ENCODE measurements at regions not wholly inside any gene's neighbourhood (a gene's known extent, or its start where the extent isn't known, plus 50 kb on each side); places are given as distances from the start of the nearest gene placed in this dataset.

DNA sequence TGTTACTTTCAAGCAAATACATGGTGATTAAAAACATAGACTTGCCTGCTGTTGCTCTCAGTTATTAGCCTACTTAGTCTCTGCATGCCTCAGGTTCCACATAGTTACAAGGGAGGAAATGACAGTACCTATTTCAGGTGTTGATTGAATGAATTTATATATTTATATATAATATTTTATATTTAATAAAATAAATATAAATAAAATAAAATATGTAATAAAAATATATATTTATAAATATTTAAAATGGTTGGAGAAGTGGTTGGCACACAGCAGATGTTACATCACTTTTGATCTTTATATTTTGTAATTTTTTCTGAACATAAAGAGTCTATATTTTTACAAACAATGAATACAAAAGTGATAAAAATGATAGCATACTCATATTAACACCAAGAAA lies 716.0 kb upstream of the EYS start:
- Histone ChIP-seq H3K27ac (no peak overlapping the region), H3K4me3 (no peak overlapping the region), H3K27me3 (no peaks in the 10 kb centered on the region), H3K9me3 (no peaks in the 10 kb centered on the region), H3K4me1 (no peaks in the 10 kb centered on the region), H3K36me3 (no peaks in the 10 kb centered on the region)
- no peak for TF ChIP-seq POLR2AphosphoS5 (IDR thresholded peaks at IDR 0.05; ENCODE audit: insufficient read depth in 1 of 2, low read depth in 1 of 2)
- no peak for TF ChIP-seq POLR2A (IDR thresholded peaks at IDR 0.05)
- TF ChIP-seq, protein P1, sequence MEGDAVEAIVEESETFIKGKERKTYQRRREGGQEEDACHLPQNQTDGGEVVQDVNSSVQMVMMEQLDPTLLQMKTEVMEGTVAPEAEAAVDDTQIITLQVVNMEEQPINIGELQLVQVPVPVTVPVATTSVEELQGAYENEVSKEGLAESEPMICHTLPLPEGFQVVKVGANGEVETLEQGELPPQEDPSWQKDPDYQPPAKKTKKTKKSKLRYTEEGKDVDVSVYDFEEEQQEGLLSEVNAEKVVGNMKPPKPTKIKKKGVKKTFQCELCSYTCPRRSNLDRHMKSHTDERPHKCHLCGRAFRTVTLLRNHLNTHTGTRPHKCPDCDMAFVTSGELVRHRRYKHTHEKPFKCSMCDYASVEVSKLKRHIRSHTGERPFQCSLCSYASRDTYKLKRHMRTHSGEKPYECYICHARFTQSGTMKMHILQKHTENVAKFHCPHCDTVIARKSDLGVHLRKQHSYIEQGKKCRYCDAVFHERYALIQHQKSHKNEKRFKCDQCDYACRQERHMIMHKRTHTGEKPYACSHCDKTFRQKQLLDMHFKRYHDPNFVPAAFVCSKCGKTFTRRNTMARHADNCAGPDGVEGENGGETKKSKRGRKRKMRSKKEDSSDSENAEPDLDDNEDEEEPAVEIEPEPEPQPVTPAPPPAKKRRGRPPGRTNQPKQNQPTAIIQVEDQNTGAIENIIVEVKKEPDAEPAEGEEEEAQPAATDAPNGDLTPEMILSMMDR (IDR thresholded peaks at IDR 0.05): no peak
- intact Hi-C loops (cut with DNase I): no loop called here
- no peak for DNase-seq (ENCODE audit: extremely low spot score in 2 of 2)

DNA sequence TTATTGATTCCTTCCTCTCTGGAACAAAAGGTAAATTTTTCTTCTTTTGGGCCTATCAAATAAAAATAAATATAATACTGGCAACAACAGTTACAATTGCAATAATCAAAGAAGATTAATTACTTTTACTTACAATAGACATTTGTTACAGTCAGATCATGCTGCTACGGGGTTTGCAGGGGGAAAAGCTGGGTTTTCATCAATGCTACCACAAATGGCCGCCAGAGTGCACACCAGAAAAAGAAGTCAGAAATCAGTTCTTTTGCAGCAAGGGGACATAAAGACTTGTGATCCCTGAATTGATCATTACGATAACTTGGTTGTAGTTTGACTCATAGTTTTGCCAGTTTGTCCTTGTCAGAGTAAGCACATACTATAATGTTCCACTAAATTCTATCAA lies 714.5 kb upstream of the EYS start:
- Histone ChIP-seq H3K27me3 (no peaks in the 10 kb centered on the region), H3K27ac (no peak overlapping the region), H3K4me3 (no peak overlapping the region), H3K36me3 (no peaks in the 10 kb centered on the region), H3K4me1 (no peaks in the 10 kb centered on the region), H3K9me3 (no peaks in the 10 kb centered on the region)
- DNase-seq (ENCODE audit: extremely low spot score in 2 of 2): no peak
- intact Hi-C loops (cut with DNase I): no loop called here
- no peak for TF ChIP-seq POLR2AphosphoS5 (IDR thresholded peaks at IDR 0.05; ENCODE audit: insufficient read depth in 1 of 2, low read depth in 1 of 2)
- TF ChIP-seq POLR2A (IDR thresholded peaks at IDR 0.05): no peak
- TF ChIP-seq, protein P1 (IDR thresholded peaks at IDR 0.05): no peak

DNA sequence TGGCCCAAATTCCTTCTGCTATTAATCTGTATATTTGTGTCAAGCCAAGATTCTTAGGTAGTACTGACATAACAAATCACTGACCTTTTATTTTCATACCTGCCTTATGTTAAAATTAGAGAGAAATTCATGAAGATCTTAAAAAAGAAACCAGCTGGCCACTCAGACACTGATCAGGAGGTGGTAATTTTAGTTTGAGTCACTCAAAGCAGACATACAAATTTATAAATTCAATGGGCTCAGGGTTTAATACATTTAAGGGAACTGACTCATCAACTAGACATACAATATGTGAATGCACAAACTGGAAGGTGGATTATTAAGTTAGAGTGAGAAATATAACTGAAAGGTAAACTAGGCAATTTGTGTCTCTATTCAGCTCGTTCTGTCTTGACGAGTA lies 711.9 kb upstream of the EYS start:
- H3K36me3 ChIP-seq: no peaks in the 10 kb centered on the region
- intact Hi-C loops (cut with DNase I): no loop called here
- H3K4me3 ChIP-seq: no peak overlapping the region
- H3K4me1 ChIP-seq: no peaks in the 10 kb centered on the region
- DNase-seq (ENCODE audit: extremely low spot score in 2 of 2): no peak
- TF ChIP-seq POLR2AphosphoS5 (IDR thresholded peaks at IDR 0.05; ENCODE audit: insufficient read depth in 1 of 2, low read depth in 1 of 2): no peak
- TF ChIP-seq, protein P1 (IDR thresholded peaks at IDR 0.05): no peak
- no peak for TF ChIP-seq POLR2A (IDR thresholded peaks at IDR 0.05)
- no peaks in the 10 kb centered on the region for H3K9me3 ChIP-seq
- no peak overlapping the region for H3K27ac ChIP-seq
- H3K27me3 ChIP-seq: no peaks in the 10 kb centered on the region

DNA sequence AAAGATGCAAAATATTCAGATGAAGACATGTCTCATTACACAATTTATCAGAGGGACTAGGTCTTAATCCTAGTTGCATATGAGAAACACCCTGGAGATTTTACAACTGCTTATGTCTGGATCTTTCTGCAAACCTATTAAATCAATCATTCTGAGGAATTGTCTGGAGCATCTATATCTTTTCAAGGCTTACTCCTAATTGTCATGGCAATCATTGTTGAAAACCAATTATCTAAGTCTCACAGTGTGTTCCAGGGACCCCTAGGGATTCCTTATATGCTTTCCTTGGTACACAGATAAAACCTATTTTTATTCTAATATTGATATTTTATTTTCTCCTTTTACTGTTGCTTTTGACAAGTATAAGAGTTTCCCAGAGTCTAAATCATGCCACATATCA lies 696.9 kb upstream of the EYS start:
- TF ChIP-seq, protein P1 (IDR thresholded peaks at IDR 0.05): no peak
- TF ChIP-seq POLR2AphosphoS5 (IDR thresholded peaks at IDR 0.05; ENCODE audit: insufficient read depth in 1 of 2, low read depth in 1 of 2): no peak
- no peak for TF ChIP-seq POLR2A (IDR thresholded peaks at IDR 0.05)
- Histone ChIP-seq H3K4me3 (no peak overlapping the region), H3K27ac (no peak overlapping the region), H3K4me1 (no peaks in the 10 kb centered on the region), H3K27me3 (no peaks in the 10 kb centered on the region), H3K9me3 (no peaks in the 10 kb centered on the region), H3K36me3 (no peaks in the 10 kb centered on the region)
- DNase-seq (ENCODE audit: extremely low spot score in 2 of 2): no peak
- intact Hi-C loops (cut with DNase I): no loop called here

DNA sequence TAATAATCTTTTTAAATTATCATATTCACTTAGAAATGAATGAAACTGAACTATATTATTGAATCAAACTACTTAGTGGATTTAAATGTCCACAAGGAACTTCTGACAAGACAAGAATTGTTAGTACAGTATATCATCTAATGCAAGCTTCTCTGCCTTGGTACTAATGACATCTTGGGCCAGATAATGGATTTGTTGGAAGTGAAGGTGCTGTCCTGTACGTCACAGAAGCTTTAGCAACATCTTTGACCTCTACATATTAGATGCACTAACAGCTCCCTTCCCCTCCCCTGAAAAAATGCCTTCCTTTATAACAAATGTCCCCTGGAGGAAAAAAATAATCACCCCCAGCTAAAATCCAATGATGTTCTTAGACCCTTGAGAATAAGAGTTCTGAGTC lies 695.8 kb upstream of the EYS start:
- no peaks in the 10 kb centered on the region for H3K36me3 ChIP-seq
- no peak overlapping the region for H3K27ac ChIP-seq
- H3K4me3 ChIP-seq: no peak overlapping the region
- no peaks in the 10 kb centered on the region for H3K9me3 ChIP-seq
- TF ChIP-seq POLR2A (IDR thresholded peaks at IDR 0.05): no peak
- TF ChIP-seq, protein P1 (IDR thresholded peaks at IDR 0.05): no peak
- TF ChIP-seq POLR2AphosphoS5 (IDR thresholded peaks at IDR 0.05; ENCODE audit: insufficient read depth in 1 of 2, low read depth in 1 of 2): no peak
- intact Hi-C loops (cut with DNase I): no loop called here
- H3K4me1 ChIP-seq: no peaks in the 10 kb centered on the region
- no peak for DNase-seq (ENCODE audit: extremely low spot score in 2 of 2)
- H3K27me3 ChIP-seq: no peaks in the 10 kb centered on the region

Measured in vagina (tissue), 2 donors.